ENCODE measurements at regions not wholly inside any gene's neighbourhood (a gene's known extent, or its start where the extent isn't known, plus 50 kb on each side); places are given as distances from the start of the nearest gene placed in this dataset.

- Histone ChIP-seq H3K4me2 (ENCODE audit: low read depth, low read length, poor library complexity, severe bottlenecking) (no peak overlapping the region), H3K9ac (ENCODE audit: low read length) (no peak overlapping the region), H3K9me3 (ENCODE audit: insufficient read depth, low read length) (no peaks in the 10 kb centered on the region), H3K9me2 (replicated peaks; ENCODE audit: insufficient read depth, low read length) (no peaks in the 10 kb centered on the region), H4K20me1 (ENCODE audit: low read depth, low read length) (no peaks in the 10 kb centered on the region), H3K36me3 (ENCODE audit: low read length) (no peaks in the 10 kb centered on the region), H3K4me3 (ENCODE audit: insufficient read depth, low read length, poor library complexity, severe bottlenecking) (no peak overlapping the region), H3F3A (ENCODE audit: insufficient read depth) (no peaks in the 10 kb centered on the region), H3K27ac (ENCODE audit: low read depth, low read length) (no peak overlapping the region), H3K27me3 (ENCODE audit: low read length) (no peaks in the 10 kb centered on the region), H3K79me2 (ENCODE audit: insufficient read depth, low read length) (no peaks in the 10 kb centered on the region), H2AFZ (ENCODE audit: low read depth, low read length, severe bottlenecking) (no peak overlapping the region)
- TF ChIP-seq CTCF (IDR thresholded peaks at IDR 0.05; ENCODE audit: insufficient read depth, low read length, poor library complexity, severe bottlenecking) (no peak), EZH2phosphoT487 (conservative IDR thresholded peaks at IDR 0.05; ENCODE audit: low read length) (no peak)
Measured at GRCh38 chr6:49001856-49002541, 461.1 kb downstream of the MMUT start.

GRCh38 chr6:48998574-48998973 lies 464.5 kb downstream of the MMUT start:
- Histone ChIP-seq H3K9me3 (ENCODE audit: insufficient read depth, low read length) (no peaks in the 10 kb centered on the region), H3K4me3 (ENCODE audit: insufficient read depth, low read length, poor library complexity, severe bottlenecking) (no peak overlapping the region), H3K79me2 (ENCODE audit: insufficient read depth, low read length) (no peaks in the 10 kb centered on the region), H3K27me3 (ENCODE audit: low read length) (no peaks in the 10 kb centered on the region), H2AFZ (ENCODE audit: low read depth, low read length, severe bottlenecking) (no peak overlapping the region), H3K9ac (ENCODE audit: low read length) (no peak overlapping the region), H3K9me2 (replicated peaks; ENCODE audit: insufficient read depth, low read length) (no peaks in the 10 kb centered on the region), H3K4me2 (ENCODE audit: low read depth, low read length, poor library complexity, severe bottlenecking) (no peak overlapping the region), H4K20me1 (ENCODE audit: low read depth, low read length) (no peaks in the 10 kb centered on the region), H3F3A (ENCODE audit: insufficient read depth) (no peaks in the 10 kb centered on the region), H3K27ac (ENCODE audit: low read depth, low read length) (no peak overlapping the region), H3K36me3 (ENCODE audit: low read length) (no peaks in the 10 kb centered on the region)
- TF ChIP-seq EZH2phosphoT487 (conservative IDR thresholded peaks at IDR 0.05; ENCODE audit: low read length) (no peak), CTCF (IDR thresholded peaks at IDR 0.05; ENCODE audit: insufficient read depth, low read length, poor library complexity, severe bottlenecking) (no peak)

GRCh38 chr6:48996461-48997119 lies 466.5 kb downstream of the MMUT start:
- Histone ChIP-seq H4K20me1 (ENCODE audit: low read depth, low read length) (no peaks in the 10 kb centered on the region), H3F3A (ENCODE audit: insufficient read depth) (no peaks in the 10 kb centered on the region), H3K4me2 (ENCODE audit: low read depth, low read length, poor library complexity, severe bottlenecking) (no peak overlapping the region), H3K9ac (ENCODE audit: low read length) (no peak overlapping the region), H3K79me2 (ENCODE audit: insufficient read depth, low read length) (no peaks in the 10 kb centered on the region), H3K27ac (ENCODE audit: low read depth, low read length) (no peak overlapping the region), H3K36me3 (ENCODE audit: low read length) (no peaks in the 10 kb centered on the region), H3K9me2 (replicated peaks; ENCODE audit: insufficient read depth, low read length) (no peaks in the 10 kb centered on the region), H2AFZ (ENCODE audit: low read depth, low read length, severe bottlenecking) (no peak overlapping the region), H3K9me3 (ENCODE audit: insufficient read depth, low read length) (no peaks in the 10 kb centered on the region), H3K4me3 (ENCODE audit: insufficient read depth, low read length, poor library complexity, severe bottlenecking) (no peak overlapping the region), H3K27me3 (ENCODE audit: low read length) (no peaks in the 10 kb centered on the region)
- TF ChIP-seq CTCF (IDR thresholded peaks at IDR 0.05; ENCODE audit: insufficient read depth, low read length, poor library complexity, severe bottlenecking) (no peak), EZH2phosphoT487 (conservative IDR thresholded peaks at IDR 0.05; ENCODE audit: low read length) (no peak)
